ENCODE measurements at regions not wholly inside any gene's neighbourhood (a gene's known extent, or its start where the extent isn't known, plus 50 kb on each side); places are given as distances from the start of the nearest gene placed in this dataset.

- DNase-seq (ENCODE audit: low read depth in 1 of 2, low spot score in 1 of 2): no peak
Observed at GRCh38 chr18:70430501-70431173, 141.8 kb downstream of the SOCS6 start.

GRCh38 chr18:70429847-70430500, 141.1 kb downstream of the SOCS6 start:
- DNase-seq (ENCODE audit: low read depth in 1 of 2, low spot score in 1 of 2): no peak

- no peak for DNase-seq (ENCODE audit: low read depth in 1 of 2, low spot score in 1 of 2)
Observed at GRCh38 chr18:70428439-70428838, 139.6 kb downstream of the SOCS6 start.

DNA sequence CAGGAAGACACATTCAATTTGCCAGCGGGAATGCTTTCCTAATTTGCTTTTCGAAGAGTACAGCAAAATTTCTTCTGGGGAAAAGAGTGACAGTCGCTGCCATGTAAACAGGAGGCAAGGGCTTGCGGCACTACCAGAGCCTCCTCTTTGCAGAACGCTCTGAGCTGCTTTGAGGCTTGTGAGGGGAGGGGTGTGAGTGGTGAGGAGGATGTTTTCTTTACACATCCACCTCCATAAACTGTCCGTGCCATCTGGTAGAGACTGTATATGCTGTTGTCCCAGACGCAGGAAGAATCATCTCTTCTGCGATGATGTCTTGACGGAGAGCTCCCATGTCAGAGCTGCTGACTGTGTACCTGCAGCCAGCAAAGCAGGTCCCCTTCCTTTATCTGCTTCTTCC, 138.0 kb downstream of the SOCS6 start:
- no peak for DNase-seq (ENCODE audit: low read depth in 1 of 2, low spot score in 1 of 2)

DNA sequence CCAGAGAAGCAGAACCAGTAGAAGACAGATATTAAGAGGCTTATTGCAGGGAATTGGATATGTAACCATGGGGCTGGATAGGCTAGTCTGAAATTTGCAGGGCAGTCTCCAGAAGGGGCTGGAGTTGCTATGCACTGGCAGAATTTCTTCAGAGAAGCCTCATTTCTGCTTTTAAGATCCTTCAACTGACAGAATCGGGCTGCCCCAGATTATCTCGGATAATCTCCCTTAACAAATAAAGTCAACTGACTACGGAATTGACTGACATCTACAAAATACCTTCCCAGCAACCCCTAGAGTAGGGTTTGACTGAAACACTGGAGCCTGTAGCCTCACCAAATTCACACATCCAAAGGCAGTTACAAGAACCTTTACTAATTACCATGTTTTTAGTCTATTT, 136.4 kb downstream of the SOCS6 start:
- DNase-seq (ENCODE audit: low read depth in 1 of 2, low spot score in 1 of 2): no peak

DNA sequence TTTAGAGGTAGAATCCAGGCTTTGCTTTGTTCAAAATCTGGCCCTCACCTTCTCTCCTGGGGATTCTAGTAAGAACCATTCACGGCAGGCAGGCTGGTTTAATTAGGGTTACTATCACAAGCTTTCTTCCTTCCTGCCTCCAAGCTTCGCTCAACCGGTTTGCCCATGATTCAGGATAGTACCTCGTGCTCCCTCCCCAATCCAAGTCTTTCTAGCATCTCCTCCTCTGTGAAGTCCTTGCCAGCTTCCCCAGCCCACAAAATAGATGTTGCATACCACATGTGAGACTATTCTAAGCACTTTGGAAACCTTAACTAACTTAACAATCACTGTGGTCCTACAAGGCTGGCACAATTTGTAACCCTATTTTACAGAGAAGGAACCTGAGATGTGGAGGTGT, 135.1 kb downstream of the SOCS6 start:
- no peak for DNase-seq (ENCODE audit: low read depth in 1 of 2, low spot score in 1 of 2)

- DNase-seq (ENCODE audit: low read depth in 1 of 2, low spot score in 1 of 2): no peak
Observed at GRCh38 chr18:70423120-70423519, 134.3 kb downstream of the SOCS6 start.

- DNase-seq (ENCODE audit: low read depth in 1 of 2, low spot score in 1 of 2): no peak
Observed at GRCh38 chr18:70422391-70422965, 133.6 kb downstream of the SOCS6 start.

GRCh38 chr18:70421471-70422390, 132.9 kb downstream of the SOCS6 start:
- no peak for DNase-seq (ENCODE audit: low read depth in 1 of 2, low spot score in 1 of 2)

- DNase-seq (ENCODE audit: low read depth in 1 of 2, low spot score in 1 of 2): no peak
Observed at GRCh38 chr18:70420146-70420898, 131.5 kb downstream of the SOCS6 start.

DNA sequence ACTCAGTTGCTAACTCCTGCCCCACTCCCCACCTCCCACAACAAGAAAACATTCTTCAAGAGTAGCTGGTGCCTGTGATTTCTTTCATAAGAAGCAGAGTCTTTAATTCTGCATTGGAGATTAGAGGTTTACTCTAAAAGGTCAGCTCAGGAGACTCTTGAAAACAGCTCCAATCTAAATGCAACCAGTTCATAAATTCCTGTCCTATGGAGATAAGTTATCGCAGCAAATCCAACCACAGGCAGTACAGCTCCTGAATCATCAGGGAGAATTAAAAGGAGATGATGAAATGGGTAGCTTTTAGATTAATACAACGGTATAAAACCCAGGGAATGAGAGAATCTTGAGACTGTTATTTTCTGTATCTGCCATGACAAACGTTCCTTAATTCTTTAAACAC, 130.7 kb downstream of the SOCS6 start:
- DNase-seq (ENCODE audit: low read depth in 1 of 2, low spot score in 1 of 2): no peak

DNA sequence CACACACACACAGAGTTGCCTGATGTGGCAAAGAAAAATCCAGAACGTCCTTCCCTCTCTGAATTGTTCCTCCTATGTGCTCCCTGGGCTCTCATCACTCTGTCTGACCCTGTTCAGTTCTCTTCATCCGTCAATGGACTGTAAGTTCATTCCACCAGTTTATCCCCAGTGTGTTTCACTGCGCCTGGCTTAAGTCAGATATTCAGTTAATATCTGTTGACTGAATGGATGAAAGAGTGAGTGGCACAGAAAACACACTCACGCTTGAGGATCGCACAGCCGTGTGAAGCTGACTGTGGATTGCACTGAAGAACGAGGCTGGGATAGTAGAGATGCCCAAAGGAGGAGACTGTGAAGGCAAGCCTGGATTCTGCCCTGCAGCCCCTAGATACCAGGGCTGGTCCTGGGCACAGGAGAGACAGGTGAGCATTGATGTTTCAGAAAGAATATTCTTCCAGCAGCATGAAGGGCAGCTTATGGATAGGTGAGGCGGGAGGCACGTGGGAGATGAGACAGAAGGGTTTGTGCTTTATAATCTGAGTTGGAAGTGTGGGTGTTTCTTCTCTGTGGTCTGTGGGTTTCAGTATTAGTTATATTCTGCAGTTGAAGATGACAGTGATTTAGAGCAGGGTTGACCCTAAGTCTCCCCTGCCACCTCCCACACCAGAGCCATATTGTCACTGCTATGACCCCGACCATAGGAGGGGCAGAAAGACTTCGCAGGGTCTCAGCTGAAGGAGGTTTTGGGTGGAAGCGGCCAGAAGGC, 129.9 kb downstream of the SOCS6 start:
- DNase-seq (ENCODE audit: low read depth in 1 of 2, low spot score in 1 of 2): no peak

GRCh38 chr18:70417847-70418246, 129.0 kb downstream of the SOCS6 start:
- no peak for DNase-seq (ENCODE audit: low read depth in 1 of 2, low spot score in 1 of 2)

- no peak for DNase-seq (ENCODE audit: low read depth in 1 of 2, low spot score in 1 of 2)
Observed at GRCh38 chr18:70416496-70416895, 127.7 kb downstream of the SOCS6 start.

GRCh38 chr18:70415823-70416488, 127.1 kb downstream of the SOCS6 start:
- no peak for DNase-seq (ENCODE audit: low read depth in 1 of 2, low spot score in 1 of 2)

GRCh38 chr18:70414315-70414900, 125.6 kb downstream of the SOCS6 start:
- no peak for DNase-seq (ENCODE audit: low read depth in 1 of 2, low spot score in 1 of 2)

- no peak for DNase-seq (ENCODE audit: low read depth in 1 of 2, low spot score in 1 of 2)
Observed at GRCh38 chr18:70413455-70413854, 124.6 kb downstream of the SOCS6 start.

DNA sequence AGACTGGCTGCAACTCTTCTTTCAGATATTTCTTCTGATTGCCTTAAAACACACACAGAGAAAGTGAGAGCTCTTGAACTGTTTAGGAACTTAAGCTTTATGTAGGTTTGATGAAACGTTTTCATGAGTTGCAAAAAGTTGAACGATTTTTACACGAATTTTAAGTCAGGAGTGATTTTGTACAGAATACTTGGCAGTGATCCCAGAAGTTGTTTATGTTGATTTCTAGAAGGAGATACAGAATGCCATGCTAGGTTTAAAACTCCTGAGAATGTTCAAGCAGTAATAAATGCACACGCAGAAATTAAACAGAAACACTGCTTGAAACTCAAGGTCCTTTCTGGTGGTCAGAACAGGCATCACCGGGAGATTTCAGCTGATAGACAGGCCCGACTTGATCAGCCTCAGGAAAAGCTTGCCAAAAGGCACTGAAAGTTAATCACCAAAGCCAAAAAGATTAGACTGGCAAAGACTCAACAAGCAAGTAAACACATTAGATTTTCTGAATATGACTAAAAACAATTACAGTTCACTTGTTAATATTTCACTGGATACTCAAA, 123.1 kb downstream of the SOCS6 start:
- no peak for DNase-seq (ENCODE audit: low read depth in 1 of 2, low spot score in 1 of 2)

DNA sequence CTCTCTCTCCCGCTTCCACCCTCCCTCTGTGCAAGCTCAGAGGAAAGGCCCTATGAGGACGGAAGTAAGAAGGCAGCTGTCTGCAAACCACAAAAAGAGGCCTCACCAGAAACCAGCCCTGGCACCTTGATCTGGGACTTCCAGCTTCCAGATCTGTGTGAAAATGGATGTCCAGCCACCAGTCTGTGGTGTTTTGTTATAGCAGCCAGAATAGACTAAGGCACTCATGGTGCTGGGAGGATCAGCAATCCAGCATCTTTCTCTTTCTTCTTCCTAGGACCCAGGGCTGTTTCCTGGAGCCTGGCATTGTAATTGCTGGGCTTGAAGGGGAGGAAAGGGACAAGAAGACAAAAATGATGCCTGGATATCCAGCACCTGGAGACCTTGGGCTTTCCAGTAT, 122.5 kb downstream of the SOCS6 start:
- DNase-seq (ENCODE audit: low read depth in 1 of 2, low spot score in 1 of 2): no peak

All from stimulated activated CD4-positive, alpha-beta T cell treated with anti-CD3 and anti-CD28 coated beads, Interleukin-15, amount 100 ng/mL, for 1 hour (primary cell).